Endodermal cell (in vitro differentiated cells): ENCODE measurements at regions not wholly inside any gene's neighbourhood (a gene's known extent, or its start where the extent isn't known, plus 50 kb on each side); places are given as distances from the start of the nearest gene placed in this dataset.

Experiments
- DNase-seq: peaks from one replicate; pipeline ENCODE4 v3.0.0-alpha.2; 2017
- H3K27ac ChIP-seq: 2 replicates; pipeline ENCODE4 v1.5.1; 2013; ENCODE audit warnings: mild to moderate bottlenecking, low read depth, low read length, moderate library complexity
- H3K27me3 ChIP-seq: 2 replicates; pipeline ENCODE4 v1.6.1; 2013; ENCODE audit warnings: mild to moderate bottlenecking, low read length, moderate library complexity; ENCODE audit not compliant: insufficient read depth, control insufficient read depth, poor library complexity, severe bottlenecking
- H3K36me3 ChIP-seq: 2 replicates; pipeline ENCODE4 v1.7.0; 2013; ENCODE audit warnings: mild to moderate bottlenecking, low read length, moderate library complexity; ENCODE audit not compliant: control insufficient read depth, insufficient read depth
- H3K4me1 ChIP-seq: one replicate; pipeline ENCODE4 v1.7.0; 2013; ENCODE audit warnings: low read length; ENCODE audit not compliant: control insufficient read depth, insufficient read depth
- H3K4me3 ChIP-seq: 2 replicates; pipeline ENCODE4 v1.5.1; 2013; ENCODE audit warnings: mild to moderate bottlenecking, low read length, moderate library complexity
- H3K9ac ChIP-seq: 2 replicates; pipeline ENCODE4 v1.6.1; 2013; ENCODE audit warnings: mild to moderate bottlenecking, low read length, moderate library complexity; ENCODE audit not compliant: poor library complexity, severe bottlenecking; ENCODE audit errors: extremely low read depth
- H3K9me3 ChIP-seq: 2 replicates; pipeline ENCODE4 v1.6.1; 2013; ENCODE audit warnings: mild to moderate bottlenecking, low read length, moderate library complexity; ENCODE audit not compliant: control insufficient read depth
- H3K27ac Mint-ChIP-seq: 2 replicates; pipeline ENCODE4 v1.8.0; 2020; ENCODE audit warnings: mixed read lengths
- H3K27me3 Mint-ChIP-seq: 2 replicates; pipeline ENCODE4 v1.8.0; 2021; ENCODE audit warnings: mild to moderate bottlenecking, mixed read lengths; ENCODE audit not compliant: insufficient read depth
- H3K36me3 Mint-ChIP-seq: 2 replicates; pipeline ENCODE4 v1.8.0; 2020; ENCODE audit warnings: low read depth, mixed read lengths
- H3K4me1 Mint-ChIP-seq: 2 replicates; pipeline ENCODE4 v1.8.0; 2020; ENCODE audit warnings: mixed read lengths
- H3K4me3 Mint-ChIP-seq: 2 replicates; pipeline ENCODE4 v1.8.0; 2020; ENCODE audit warnings: mild to moderate bottlenecking, moderate library complexity, mixed read lengths
- H3K9me3 Mint-ChIP-seq: 2 replicates; pipeline ENCODE4 v1.8.0; 2020; ENCODE audit warnings: mild to moderate bottlenecking, mixed read lengths
- WGBS, 2 experiments: methylation state at CpG; one replicate each; pipeline versions ENCODE4 v1.1.5 to v1.1.7; 2013; ENCODE audit warnings: missing lambda C conversion rate in 2 of 2, mixed read lengths in 1 of 2; ENCODE audit not compliant: insufficient coverage in 1 of 2, insufficient read length in 1 of 2; 5-methylcytosine and 5-hydroxymethylcytosine counted together
- TF ChIP-seq, protein P1 (sequence below): fragments of 200-600 bp; sonication (generic); conservative IDR thresholded peaks from 2 replicates; pipeline ENCODE4 v1.5.0; 2021; ENCODE audit warnings: antibody characterized with exemption, mild to moderate bottlenecking

DNA sequence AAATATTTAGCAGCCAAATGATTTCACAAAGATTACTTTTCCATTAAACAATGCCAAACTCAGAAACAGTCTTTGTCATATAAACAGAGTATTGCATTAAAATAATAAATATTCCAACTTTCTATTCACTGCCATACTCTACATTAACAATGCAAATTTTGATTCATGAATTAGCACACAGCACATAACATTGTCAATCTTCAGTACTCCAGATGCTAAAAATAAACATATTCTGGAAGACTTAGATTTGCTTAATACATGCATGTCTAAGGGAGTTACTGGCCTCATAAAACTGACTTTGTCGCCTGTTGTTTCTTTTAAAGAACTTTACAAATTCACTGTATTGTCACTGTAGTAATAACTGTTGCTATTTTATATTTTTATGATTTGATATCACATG is 131.6 kb downstream of the TMEM144 start:
- no peak overlapping the region for H3K4me3 ChIP-seq
- Mint-ChIP-seq H3K4me3 (no peak overlapping the region), H3K27ac (no peak overlapping the region), H3K36me3 (no peaks in the 10 kb centered on the region), H3K9me3 (no peaks in the 10 kb centered on the region), H3K27me3 (no peaks in the 10 kb centered on the region), H3K4me1 (no peaks in the 10 kb centered on the region)
- no peak overlapping the region for H3K27ac ChIP-seq
- DNase-seq: no peak
- no peaks in the 10 kb centered on the region for H3K36me3 ChIP-seq
- 100% methylated on average over 1 of the region's 1 CpG; no CpG with 5 or more reads in 1 of the 2 experiments for WGBS, 2 experiments
- H3K9ac ChIP-seq: no peak overlapping the region
- H3K4me1 ChIP-seq: no peaks in the 10 kb centered on the region
- TF ChIP-seq, protein P1, sequence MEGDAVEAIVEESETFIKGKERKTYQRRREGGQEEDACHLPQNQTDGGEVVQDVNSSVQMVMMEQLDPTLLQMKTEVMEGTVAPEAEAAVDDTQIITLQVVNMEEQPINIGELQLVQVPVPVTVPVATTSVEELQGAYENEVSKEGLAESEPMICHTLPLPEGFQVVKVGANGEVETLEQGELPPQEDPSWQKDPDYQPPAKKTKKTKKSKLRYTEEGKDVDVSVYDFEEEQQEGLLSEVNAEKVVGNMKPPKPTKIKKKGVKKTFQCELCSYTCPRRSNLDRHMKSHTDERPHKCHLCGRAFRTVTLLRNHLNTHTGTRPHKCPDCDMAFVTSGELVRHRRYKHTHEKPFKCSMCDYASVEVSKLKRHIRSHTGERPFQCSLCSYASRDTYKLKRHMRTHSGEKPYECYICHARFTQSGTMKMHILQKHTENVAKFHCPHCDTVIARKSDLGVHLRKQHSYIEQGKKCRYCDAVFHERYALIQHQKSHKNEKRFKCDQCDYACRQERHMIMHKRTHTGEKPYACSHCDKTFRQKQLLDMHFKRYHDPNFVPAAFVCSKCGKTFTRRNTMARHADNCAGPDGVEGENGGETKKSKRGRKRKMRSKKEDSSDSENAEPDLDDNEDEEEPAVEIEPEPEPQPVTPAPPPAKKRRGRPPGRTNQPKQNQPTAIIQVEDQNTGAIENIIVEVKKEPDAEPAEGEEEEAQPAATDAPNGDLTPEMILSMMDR: no peak
- H3K27me3 ChIP-seq: no peaks in the 10 kb centered on the region
- H3K9me3 ChIP-seq: no peaks in the 10 kb centered on the region

DNA sequence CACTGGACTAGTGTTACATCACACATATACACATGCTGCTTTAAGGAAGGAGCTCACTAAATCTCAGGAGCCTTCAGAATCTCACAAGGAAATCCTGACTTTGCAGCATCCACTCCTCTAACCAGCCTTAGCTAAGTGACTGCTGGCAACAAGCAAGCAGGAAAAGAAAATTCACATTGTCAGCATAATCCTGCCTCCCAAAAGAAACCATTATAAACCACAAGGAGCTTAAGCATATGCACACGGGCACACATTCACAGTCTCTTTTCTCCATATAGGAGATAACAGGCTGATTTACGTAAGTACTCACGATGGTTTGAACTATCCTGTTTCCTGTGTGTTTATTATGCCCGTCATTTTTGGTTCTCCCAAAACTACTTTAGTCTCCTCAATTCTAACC is 136.3 kb downstream of the TMEM144 start:
- Mint-ChIP-seq H3K4me1 (no peaks in the 10 kb centered on the region), H3K27me3 (no peaks in the 10 kb centered on the region), H3K27ac (no peak overlapping the region), H3K9me3 (no peaks in the 10 kb centered on the region), H3K36me3 (no peaks in the 10 kb centered on the region), H3K4me3 (no peak overlapping the region)
- DNase-seq: no peak
- H3K27me3 ChIP-seq: no peaks in the 10 kb centered on the region
- no peaks in the 10 kb centered on the region for H3K4me1 ChIP-seq
- H3K4me3 ChIP-seq: no peak overlapping the region
- H3K27ac ChIP-seq: no peak overlapping the region
- H3K36me3 ChIP-seq: no peaks in the 10 kb centered on the region
- H3K9ac ChIP-seq: no peak overlapping the region
- TF ChIP-seq, protein P1: no peak
- no peaks in the 10 kb centered on the region for H3K9me3 ChIP-seq
- 84 to 92% methylated on average over 2 to 4 of the region's 4 CpGs for WGBS, 2 experiments

DNA sequence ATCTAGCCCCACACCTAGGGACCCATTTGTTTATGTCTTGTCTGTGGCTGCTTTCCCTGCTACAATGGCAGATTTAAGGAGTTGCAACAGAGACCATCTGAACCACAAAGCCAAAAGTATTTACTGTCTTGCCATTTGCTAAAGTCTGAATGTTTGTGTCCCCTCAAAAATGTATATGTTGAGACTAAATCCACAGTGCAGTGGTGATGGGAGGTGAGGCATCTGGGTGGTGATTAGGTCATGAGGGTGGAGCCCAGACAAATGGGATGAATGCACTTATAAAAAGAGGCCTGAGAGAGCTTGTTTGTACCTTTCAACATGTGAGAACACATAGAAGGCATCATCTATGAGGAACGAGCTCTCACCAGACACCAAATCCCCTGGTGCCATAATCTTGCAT is 137.3 kb downstream of the TMEM144 start:
- no peak overlapping the region for H3K4me3 ChIP-seq
- Mint-ChIP-seq H3K27me3 (no peaks in the 10 kb centered on the region), H3K27ac (peak overlapping the region; percentile 49), H3K9me3 (no peaks in the 10 kb centered on the region), H3K4me3 (no peak overlapping the region), H3K4me1 (no peaks in the 10 kb centered on the region), H3K36me3 (no peaks in the 10 kb centered on the region)
- no peak for DNase-seq
- no peak overlapping the region for H3K9ac ChIP-seq
- H3K9me3 ChIP-seq: no peaks in the 10 kb centered on the region
- TF ChIP-seq, protein P1: no peak
- no peaks in the 10 kb centered on the region for H3K36me3 ChIP-seq
- no peak overlapping the region for H3K27ac ChIP-seq
- no peaks in the 10 kb centered on the region for H3K4me1 ChIP-seq
- WGBS, 2 experiments: 89 to 100% methylated on average over 1 of the region's 1 CpG
- no peaks in the 10 kb centered on the region for H3K27me3 ChIP-seq
